IMR-90 (cell line): ENCODE measurements at regions not wholly inside any gene's neighbourhood (a gene's known extent, or its start where the extent isn't known, plus 50 kb on each side); places are given as distances from the start of the nearest gene placed in this dataset.

Source experiments
- ATAC-seq: fragments of 200-7000 bp; cut with Tn5 transposase; 2 replicates; pipeline ENCODE4 v1.9.1; 2020; ENCODE audit warnings: low read depth, mild to moderate bottlenecking, moderate library complexity
- BruUV-seq: library from RNA; stranded (reverse); fragments of 400-500 nt; replicated peaks from 2 replicates; lab custom pipeline; 2021; lab: Mats Ljungman, UMichigan
- CTCF ChIA-PET: fragments of 300-600 bp; formaldehyde crosslinking; extraction: SDS; loops from one replicate; lab custom pipeline; 2021; ENCODE audit warnings: antibody characterized with exemption; lab: Yijun Ruan, JAX
- POLR2A ChIA-PET: fragments of 300-600 bp; sonication (Branson Sonifier 250); formaldehyde crosslinking; loops from one replicate; lab custom pipeline; 2022; ENCODE audit warnings: antibody characterized with exemption; ENCODE audit not compliant: unreplicated experiment; lab: Charles Lee
- DNase-seq: peaks from one replicate; pipeline ENCODE4 v3.0.0; 2013
- H2AFZ ChIP-seq: replicated peaks from 2 replicates; pipeline ENCODE3; 2013; ENCODE audit warnings: low read length, mild to moderate bottlenecking; ENCODE audit not compliant: poor library complexity
- H2AK5ac ChIP-seq: 2 replicates; pipeline ENCODE4 v1.6.1; 2013; ENCODE audit warnings: low read depth, low read length, inconsistent platforms
- H2AK9ac ChIP-seq: replicated peaks from 2 replicates; pipeline ENCODE3; 2013; ENCODE audit warnings: mild to moderate bottlenecking, low read depth, low read length, moderate library complexity; ENCODE audit not compliant: poor library complexity
- H2BK120ac ChIP-seq: 2 replicates; pipeline ENCODE4 v1.6.1; 2013; ENCODE audit warnings: low read depth, low read length, inconsistent platforms
- H2BK15ac ChIP-seq: 3 replicates; pipeline ENCODE4 v1.6.1; 2013; ENCODE audit warnings: low read depth, low read length, inconsistent platforms
- H2BK20ac ChIP-seq: 2 replicates; pipeline ENCODE4 v1.6.1; 2013; ENCODE audit warnings: low read depth, mild to moderate bottlenecking, inconsistent platforms, low read length, moderate library complexity
- H2BK5ac ChIP-seq: 2 replicates; pipeline ENCODE4 v1.6.1; 2013; ENCODE audit warnings: mild to moderate bottlenecking, low read depth, low read length, inconsistent platforms; ENCODE audit not compliant: poor library complexity, severe bottlenecking
- H3K14ac ChIP-seq: replicated peaks from 2 replicates; pipeline ENCODE4 v1.6.1; 2013; ENCODE audit warnings: low read depth, low read length, inconsistent platforms
- H3K18ac ChIP-seq: 2 replicates; pipeline ENCODE4 v1.6.1; 2013; ENCODE audit warnings: low read depth, low read length, control low read depth
- H3K23ac ChIP-seq: 2 replicates; pipeline ENCODE4 v1.6.1; 2013; ENCODE audit warnings: low read depth, low read length, inconsistent platforms
- H3K27ac ChIP-seq: 2 replicates; pipeline ENCODE4 v1.5.1; 2013; ENCODE audit warnings: mild to moderate bottlenecking, control low read depth, low read length; ENCODE audit not compliant: insufficient read depth
- H3K27me3 ChIP-seq: 2 replicates; pipeline ENCODE4 v1.6.1; 2013; ENCODE audit warnings: low read length; ENCODE audit not compliant: control insufficient read depth, insufficient read depth
- H3K36me3 ChIP-seq: 2 replicates; pipeline ENCODE4 v1.6.1; 2013; ENCODE audit warnings: low read length, mixed read lengths; ENCODE audit not compliant: control insufficient read depth, insufficient read depth
- H3K4ac ChIP-seq: 2 replicates; pipeline ENCODE4 v1.6.1; 2013; ENCODE audit warnings: low read depth, low read length, inconsistent platforms
- H3K4me1 ChIP-seq: 2 replicates; pipeline ENCODE4 v1.6.1; 2013; ENCODE audit warnings: low read length, mixed read lengths; ENCODE audit not compliant: control insufficient read depth, insufficient read depth
- H3K4me2 ChIP-seq: 2 replicates; pipeline ENCODE4 v1.6.1; 2013; ENCODE audit warnings: low read depth, mild to moderate bottlenecking, control low read depth, low read length, moderate library complexity
- H3K4me3 ChIP-seq: 2 replicates; pipeline ENCODE4 v1.5.1; 2013; ENCODE audit warnings: low read depth, mild to moderate bottlenecking, control low read depth, low read length, moderate library complexity; ENCODE audit not compliant: insufficient read depth
- H3K56ac ChIP-seq: 2 replicates; pipeline ENCODE4 v1.6.1; 2013; ENCODE audit warnings: low read length, inconsistent platforms; ENCODE audit not compliant: insufficient read depth; ENCODE audit errors: extremely low read depth
- H3K79me1 ChIP-seq, 2 experiments: 2 replicates each; pipeline ENCODE4 v1.6.1; 2013; ENCODE audit warnings: low read length in 2 of 2, inconsistent platforms in 1 of 2, low read depth in 1 of 2
- H3K9ac ChIP-seq: 2 replicates; pipeline ENCODE4 v1.6.1; 2013; ENCODE audit warnings: low read depth, low read length, control low read depth
- H3K9me1 ChIP-seq: 2 replicates; pipeline ENCODE4 v1.6.1; 2013; ENCODE audit warnings: low read length, inconsistent platforms; ENCODE audit not compliant: insufficient read depth
- H3K9me3 ChIP-seq: 2 replicates; pipeline ENCODE4 v1.6.1; 2013; ENCODE audit warnings: low read length; ENCODE audit not compliant: control insufficient read depth, insufficient read depth
- H4K20me1 ChIP-seq: 2 replicates; pipeline ENCODE4 v1.6.1; 2013; ENCODE audit warnings: low read length, inconsistent platforms; ENCODE audit not compliant: insufficient read depth
- H4K5ac ChIP-seq: 2 replicates; pipeline ENCODE4 v1.6.1; 2013; ENCODE audit warnings: mild to moderate bottlenecking, low read depth, low read length, control low read depth
- H4K8ac ChIP-seq, 2 experiments: 2 replicates each; pipeline ENCODE4 v1.6.1; 2013; ENCODE audit warnings: low read depth in 2 of 2, low read length in 2 of 2, control low read depth in 1 of 2, inconsistent platforms in 1 of 2
- H4K91ac ChIP-seq: 2 replicates; pipeline ENCODE4 v1.6.1; 2013; ENCODE audit warnings: low read depth, low read length, inconsistent platforms; ENCODE audit not compliant: insufficient read depth
- BHLHE40 ChIP-seq: fragments of 150-350 bp; IDR thresholded peaks from 2 replicates; pipeline ENCODE4 v1.6.1; 2016; ENCODE audit warnings: mild to moderate bottlenecking, low read depth, low read length
- CTCF ChIP-seq: conservative IDR thresholded peaks from 2 replicates; pipeline ENCODE4 v1.5.1; 2012; ENCODE audit warnings: mild to moderate bottlenecking, low read depth, low read length, improper control_type of control experiment
- ELK1 ChIP-seq: fragments of 150-350 bp; IDR thresholded peaks from 2 replicates; pipeline ENCODE4 v1.6.1; 2016; ENCODE audit warnings: low read depth, mild to moderate bottlenecking, low read length, moderate library complexity, borderline replicate concordance
- FOS ChIP-seq: fragments of 150-350 bp; IDR thresholded peaks from 2 replicates; pipeline ENCODE4 v1.6.1; 2016; ENCODE audit warnings: low read depth, low read length
- MAFK ChIP-seq: IDR thresholded peaks from 2 replicates; pipeline ENCODE4 v1.6.1; 2012; ENCODE audit warnings: low read depth, low read length, improper control_type of control experiment
- MAZ ChIP-seq: IDR thresholded peaks from 2 replicates; pipeline ENCODE4 v1.6.1; 2012; ENCODE audit warnings: low read depth, mild to moderate bottlenecking, low read length, improper control_type of control experiment, moderate library complexity, borderline replicate concordance
- MXI1 ChIP-seq: IDR thresholded peaks from 2 replicates; pipeline ENCODE4 v1.6.1; 2012; ENCODE audit warnings: low read depth, mild to moderate bottlenecking, low read length, moderate library complexity, borderline replicate concordance
- NFE2L2 ChIP-seq: fragments of 150-350 bp; IDR thresholded peaks from 2 replicates; pipeline ENCODE4 v1.6.1; 2016; ENCODE audit warnings: low read depth, mild to moderate bottlenecking, low read length
- POLR2A ChIP-seq: IDR thresholded peaks from 2 replicates; pipeline ENCODE4 v1.6.1; 2012; ENCODE audit warnings: mild to moderate bottlenecking, low read depth, low read length
- RCOR1 ChIP-seq: IDR thresholded peaks from 2 replicates; pipeline ENCODE4 v1.6.1; 2012; ENCODE audit warnings: mild to moderate bottlenecking, low read length, improper control_type of control experiment; ENCODE audit not compliant: insufficient replicate concordance
- RFX5 ChIP-seq: IDR thresholded peaks from 2 replicates; pipeline ENCODE4 v1.8.0; 2012; ENCODE audit warnings: low read depth, mild to moderate bottlenecking, low read length, moderate library complexity
- SMC3 ChIP-seq: fragments of 150-350 bp; IDR thresholded peaks from 2 replicates; pipeline ENCODE4 v1.6.1; 2016; ENCODE audit warnings: low read depth, mild to moderate bottlenecking, antibody characterized with exemption, low read length, moderate library complexity
- USF2 ChIP-seq: fragments of 150-350 bp; IDR thresholded peaks from 2 replicates; pipeline ENCODE4 v1.6.1; 2017; ENCODE audit warnings: mild to moderate bottlenecking, antibody characterized with exemption, low read length, low read depth
- WGBS, 2 experiments: methylation state at CpG; one replicate each; pipeline versions ENCODE4 v1.1.5 to v1.1.7; 2013; ENCODE audit warnings: missing lambda C conversion rate in 2 of 2; ENCODE audit not compliant: insufficient read length in 1 of 2; ENCODE audit errors: extremely low coverage in 2 of 2; 5-methylcytosine and 5-hydroxymethylcytosine counted together
- dilution Hi-C: fragments of 300-500 bp; cut with HindIII; formaldehyde crosslinking; loops from one replicate; pipeline ENCODE4 v1.14.3; 2018; ENCODE audit warnings: low sequenced_read_pairs; ENCODE audit not compliant: unreplicated experiment
- in situ Hi-C: fragments of 300-500 bp; cut with MboI; formaldehyde crosslinking; loops from 3 replicates; pipeline ENCODE4 v1.14.3; 2019; ENCODE audit warnings: low sequenced_read_pairs, inconsistent platforms, mixed read lengths
- intact Hi-C: fragments of 100-400 bp; cut with micrococcal nuclease; formaldehyde crosslinking; loops from 2 replicates; pipeline ENCODE4 v1.10.0; 2022

- intact Hi-C loops (no loop called here), in situ Hi-C loops (no loop called here), dilution Hi-C loops (no loop called here)
- Histone ChIP-seq H2BK15ac (no peak overlapping the region), H3K36me3 (no peaks in the 10 kb centered on the region), H3K23ac (no peak overlapping the region), H3K9ac (no peak overlapping the region), H2BK20ac (no peak overlapping the region), H3K9me1 (peaks cover 3% of the 10 kb centered on the region; the same call in 1 of the 2 replicates), H2BK120ac (no peak overlapping the region), H3K56ac (no peak overlapping the region), H3K14ac (no peak overlapping the region), H4K91ac (no peak overlapping the region), H3K27ac (no peak overlapping the region), H3K4ac (no peak overlapping the region), H3K27me3 (no peaks in the 10 kb centered on the region), H3K18ac (no peak overlapping the region), H2AK9ac (no peak overlapping the region), H3K9me3 (no peaks in the 10 kb centered on the region), H2BK5ac (no peak overlapping the region), H3K4me2 (no peak overlapping the region), H4K5ac (no peak overlapping the region), H2AFZ (no peak overlapping the region), H4K20me1 (no peaks in the 10 kb centered on the region), H3K4me1 (peaks cover 3% of the 10 kb centered on the region; the same call in 1 of the 2 replicates), H3K79me1 (no peaks in the 10 kb centered on the region), H2AK5ac (no peak overlapping the region), H4K8ac (no peak overlapping the region), H3K4me3 (no peak overlapping the region)
- DNase-seq: no peak
- TF ChIP-seq POLR2A: no peak
- no peak for TF ChIP-seq MAFK
- TF ChIP-seq SMC3: no peak
- no peak for TF ChIP-seq MXI1
- TF ChIP-seq FOS: no peak
- TF ChIP-seq RFX5: no peak
- TF ChIP-seq USF2: no peak
- no peak for TF ChIP-seq MAZ
- no peak for TF ChIP-seq BHLHE40
- TF ChIP-seq CTCF: no peak
- no peak for TF ChIP-seq NFE2L2
- no peak for TF ChIP-seq RCOR1
- TF ChIP-seq ELK1: no peak
- ChIA-PET CTCF (no interaction called here), POLR2A (no interaction called here)
- no CpG with 5 or more reads among the region's 4 CpGs for WGBS, 2 experiments
- ATAC-seq: no peak
- BruUV-seq: no TSS peak
These were observed 402.6 kb downstream of the PLK2 start for GRCh38 chr5:58057324-58057723.
